Ramos (cell line): ENCODE measurements at regions not wholly inside any gene's neighbourhood (a gene's known extent, or its start where the extent isn't known, plus 50 kb on each side); places are given as distances from the start of the nearest gene placed in this dataset.

ENCODE experiments used
- in situ Hi-C: fragments of 300-500 bp; cut with MboI; formaldehyde crosslinking; loops from one replicate; pipeline ENCODE4 v1.14.3; 2022; ENCODE audit warnings: low sequenced_read_pairs; ENCODE audit not compliant: unreplicated experiment

DNA sequence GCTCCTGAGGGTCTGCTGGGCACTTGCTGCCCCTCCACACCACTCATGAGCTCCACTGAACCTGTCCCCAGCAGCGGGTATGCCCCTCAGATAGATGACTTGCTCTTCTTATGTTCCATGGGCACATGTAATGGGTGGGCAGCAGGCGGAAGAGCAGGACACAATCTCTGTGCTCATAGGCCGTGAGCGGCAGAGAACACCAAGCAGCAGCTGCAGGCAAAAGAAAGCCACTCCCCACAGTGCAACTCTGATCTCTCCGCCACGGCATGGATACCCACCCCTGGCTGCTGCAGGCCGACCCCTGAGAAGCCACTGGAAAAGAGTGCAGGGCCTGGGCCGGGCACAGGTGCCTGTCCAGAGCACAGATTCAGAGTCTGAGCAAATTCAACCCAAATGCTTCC, 135.2 kb upstream of the RUNX3 start:
- in situ Hi-C loops = no loop called here

GRCh38 chr1:25064465-25065240, 134.6 kb upstream of the RUNX3 start:
- in situ Hi-C loops = no loop called here

DNA sequence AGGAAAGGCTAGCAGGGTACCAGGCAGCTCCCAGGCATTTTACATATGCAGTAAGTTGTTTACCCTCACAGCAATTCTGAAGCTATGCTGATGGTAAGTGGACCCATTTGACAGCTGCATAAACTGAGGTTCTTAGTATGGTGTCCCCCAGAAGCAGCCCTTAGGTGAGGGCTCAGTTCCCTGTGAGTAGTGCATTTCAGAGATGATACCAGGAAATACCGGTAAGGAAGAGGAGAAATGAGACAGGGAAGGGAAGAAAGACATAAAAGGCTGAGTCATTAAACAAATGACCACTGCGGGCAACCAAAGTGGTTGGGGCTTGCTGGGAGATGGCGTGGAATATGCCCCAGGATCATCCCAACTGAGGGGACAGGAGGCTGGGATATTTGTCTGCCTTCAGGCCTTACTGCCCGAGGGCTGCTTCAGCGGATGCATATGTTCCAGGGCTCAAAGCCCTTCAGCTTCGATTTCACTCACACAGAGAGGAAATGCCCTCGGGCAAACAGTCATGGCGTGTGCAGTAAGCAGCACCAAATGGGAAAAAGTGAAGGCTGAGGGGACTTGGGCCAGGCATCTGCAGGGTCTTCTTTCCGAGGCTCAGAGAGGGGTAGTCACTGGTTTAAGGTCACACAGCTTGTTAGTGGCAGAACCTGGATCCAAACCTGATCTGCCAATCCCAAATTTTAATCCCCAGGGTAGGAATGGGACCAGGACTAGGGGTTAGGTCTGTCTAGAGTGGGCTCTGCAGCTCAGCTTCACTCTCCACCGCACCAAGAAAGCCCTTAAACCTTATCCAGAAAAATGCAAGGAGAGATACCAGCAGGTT, 133.7 kb upstream of the RUNX3 start:
- in situ Hi-C loops = no loop called here

GRCh38 chr1:25062621-25063255, 132.7 kb upstream of the RUNX3 start:
- in situ Hi-C loops = no loop called here

- in situ Hi-C loops = no loop called here
These were observed 131.4 kb upstream of the RUNX3 start for GRCh38 chr1:25061261-25061995.

GRCh38 chr1:25057188-25057587, 127.1 kb upstream of the RUNX3 start:
- in situ Hi-C loops = loop anchor here (10.0 kb wide), 1 partner anchor 202 kb away; no protein-coding TSS in a partner anchor

GRCh38 chr1:25056536-25056935, 126.5 kb upstream of the RUNX3 start:
- in situ Hi-C loops = loop anchor here (10.0 kb wide), 1 partner anchor 202 kb away; no protein-coding TSS in a partner anchor

DNA sequence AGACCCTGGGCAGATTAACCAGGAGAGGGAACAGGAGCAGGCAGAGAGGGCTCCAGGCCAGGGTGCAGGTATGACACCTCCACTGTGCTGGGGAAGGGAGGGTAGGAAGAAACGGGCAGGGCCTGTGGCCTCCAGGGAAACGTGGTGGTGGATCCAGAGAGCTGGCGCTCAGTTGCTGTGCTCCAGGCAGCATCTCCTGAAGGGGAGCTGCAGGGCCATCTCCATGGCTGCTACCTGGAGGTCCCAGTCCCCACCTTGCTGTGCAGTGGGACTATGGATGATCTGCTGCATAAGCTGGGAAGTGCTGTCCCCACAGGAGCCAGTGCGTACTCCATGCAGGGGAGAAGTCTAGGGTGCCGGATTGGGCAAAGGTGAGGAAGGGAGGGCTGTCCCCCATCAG, 125.9 kb upstream of the RUNX3 start:
- in situ Hi-C loops = loop anchor here (10.0 kb wide), 1 partner anchor 201 kb away; no protein-coding TSS in a partner anchor

- in situ Hi-C loops = loop anchor here (10.0 kb wide), 1 partner anchor 201 kb away; no protein-coding TSS in a partner anchor
These were observed 125.3 kb upstream of the RUNX3 start for GRCh38 chr1:25055324-25055780.

- in situ Hi-C loops = loop anchor here (10.0 kb wide), 1 partner anchor 200 kb away; no protein-coding TSS in a partner anchor
These were observed 124.6 kb upstream of the RUNX3 start for GRCh38 chr1:25054526-25055323.

GRCh38 chr1:25053576-25054250, 123.6 kb upstream of the RUNX3 start:
- in situ Hi-C loops = loop anchor here (10.0 kb wide), 1 partner anchor 199 kb away; no protein-coding TSS in a partner anchor

DNA sequence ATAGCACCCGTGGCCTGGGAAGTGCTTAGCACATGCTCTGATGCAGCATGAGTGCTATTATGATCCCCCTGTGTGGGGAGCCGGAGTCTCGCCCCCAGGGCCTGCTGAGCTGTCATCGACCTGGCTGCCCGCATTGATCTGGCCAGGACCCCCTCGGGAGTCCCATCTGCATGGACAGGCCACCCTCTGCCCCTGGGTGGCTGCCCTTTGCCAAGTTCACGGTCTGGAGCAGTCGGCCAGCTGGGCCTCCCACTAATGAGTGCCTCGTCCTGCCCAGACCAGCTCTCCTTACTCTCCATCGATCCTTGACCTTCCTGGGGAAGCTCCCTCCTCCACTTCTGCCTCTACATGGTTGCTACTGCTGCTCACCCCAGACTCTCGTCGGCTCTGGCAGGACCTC, 121.8 kb upstream of the RUNX3 start:
- in situ Hi-C loops = loop anchor here (10.0 kb wide), 1 partner anchor 197 kb away; no protein-coding TSS in a partner anchor

GRCh38 chr1:25051504-25051903, 121.4 kb upstream of the RUNX3 start:
- in situ Hi-C loops = loop anchor here (10.0 kb wide), 1 partner anchor 197 kb away; no protein-coding TSS in a partner anchor

DNA sequence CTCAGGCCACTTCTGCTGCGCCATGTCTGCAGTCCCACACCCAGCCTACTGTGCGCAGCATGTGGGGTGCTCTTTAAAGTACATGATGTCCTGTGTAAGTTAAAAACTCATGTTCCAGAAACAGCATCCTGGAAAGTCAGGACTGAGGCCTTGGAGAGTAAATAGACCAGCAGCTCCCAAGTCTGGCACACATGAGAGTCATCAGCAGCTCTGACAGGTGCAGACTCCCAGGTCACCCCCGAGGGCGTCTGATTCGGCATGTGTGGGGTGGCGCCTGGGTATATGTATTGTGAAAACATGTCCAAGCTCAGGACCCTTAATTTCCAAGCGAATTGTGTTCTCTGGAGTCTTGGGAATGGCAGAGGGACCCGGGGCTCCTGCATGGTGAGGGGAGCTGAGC, 120.1 kb upstream of the RUNX3 start:
- in situ Hi-C loops = loop anchor here (10.0 kb wide), 1 partner anchor 195 kb away; no protein-coding TSS in a partner anchor

DNA sequence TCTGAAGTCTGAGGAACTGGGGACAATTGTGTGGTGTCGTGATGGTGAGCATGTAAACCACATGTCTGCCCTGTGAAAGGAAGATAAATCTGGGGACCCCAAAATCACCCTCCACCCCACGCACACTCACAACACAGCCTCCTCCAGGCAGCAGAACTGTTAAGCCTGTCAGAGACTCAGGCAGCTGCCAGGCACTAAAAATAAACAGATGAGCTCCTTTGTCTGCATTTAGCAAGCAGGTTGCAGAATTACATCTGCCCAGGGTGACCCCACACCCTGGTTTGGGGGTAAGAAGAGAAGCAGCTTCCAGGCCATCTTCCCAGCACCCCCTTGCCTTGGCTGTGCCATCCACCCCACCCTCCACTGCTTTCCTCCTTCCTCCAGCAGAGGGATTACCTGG, 119.1 kb upstream of the RUNX3 start:
- in situ Hi-C loops = no loop called here

GRCh38 chr1:25048728-25049127, 118.7 kb upstream of the RUNX3 start:
- in situ Hi-C loops = no loop called here

GRCh38 chr1:25047506-25048240, 117.6 kb upstream of the RUNX3 start:
- in situ Hi-C loops = no loop called here

DNA sequence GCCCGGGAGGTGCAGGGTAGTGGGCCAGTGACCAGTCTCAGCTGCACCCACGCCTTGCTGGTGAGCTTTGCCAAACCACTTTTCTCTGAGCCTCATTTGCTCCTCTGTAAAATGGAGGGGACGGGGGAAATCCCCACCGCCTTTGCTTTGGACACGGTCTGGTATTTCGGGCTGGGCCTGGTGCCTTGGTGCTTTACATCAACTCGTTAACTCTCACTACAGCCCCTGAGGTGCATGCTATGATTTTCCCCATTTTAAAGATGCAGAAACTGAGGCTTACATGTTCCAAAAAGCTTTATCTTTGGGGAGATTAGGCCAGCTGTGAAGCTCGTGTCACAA, 116.1 kb upstream of the RUNX3 start:
- in situ Hi-C loops = no loop called here
